GM23338 (cell line): ENCODE measurements at regions not wholly inside any gene's neighbourhood (a gene's known extent, or its start where the extent isn't known, plus 50 kb on each side); places are given as distances from the start of the nearest gene placed in this dataset.

ENCODE experiments used
- ATAC-seq: fragments of 200-7000 bp; cut with Tn5 transposase; 3 replicates; pipeline ENCODE4 v1.9.1; 2020
- DNase-seq: peaks from one replicate; pipeline ENCODE4 v3.0.0-alpha.2; 2015; ENCODE audit warnings: low spot score
- H2AFZ ChIP-seq: fragments of 200-600 bp; sonication (generic); 2 replicates; pipeline ENCODE4 v1.8.0; 2016; ENCODE audit warnings: antibody characterized with exemption, mild to moderate bottlenecking, moderate library complexity
- H3F3A ChIP-seq: fragments of 200-600 bp; sonication (generic); replicated peaks from 2 replicates; pipeline ENCODE4 v1.8.0; 2017; ENCODE audit warnings: antibody characterized with exemption, mixed run types, low read depth
- H3K27ac ChIP-seq: fragments of 200-600 bp; sonication (generic); 2 replicates; pipeline ENCODE4 v1.6.1; 2016; ENCODE audit warnings: low read depth
- H3K27me3 ChIP-seq: fragments of 200-600 bp; sonication (generic); 2 replicates; pipeline ENCODE4 v1.8.0; 2016; ENCODE audit warnings: mild to moderate bottlenecking, mixed run types, moderate library complexity; ENCODE audit not compliant: insufficient read depth
- H3K36me3 ChIP-seq: fragments of 200-600 bp; sonication (generic); 2 replicates; pipeline ENCODE4 v1.8.0; 2016; ENCODE audit warnings: mild to moderate bottlenecking; ENCODE audit not compliant: insufficient read depth
- H3K4me1 ChIP-seq: fragments of 200-600 bp; sonication (generic); 2 replicates; pipeline ENCODE4 v1.8.0; 2016; ENCODE audit warnings: mild to moderate bottlenecking, moderate library complexity; ENCODE audit not compliant: insufficient read depth
- H3K4me2 ChIP-seq: fragments of 200-600 bp; sonication (generic); 2 replicates; pipeline ENCODE4 v1.7.1; 2017; ENCODE audit warnings: mixed run types
- H3K4me3 ChIP-seq: fragments of 200-600 bp; sonication (generic); 2 replicates; pipeline ENCODE4 v1.6.1; 2016; ENCODE audit warnings: mixed run types
- H3K79me2 ChIP-seq: fragments of 200-600 bp; sonication (generic); replicated peaks from 2 replicates; pipeline ENCODE4 v1.8.0; 2017; ENCODE audit warnings: mild to moderate bottlenecking; ENCODE audit not compliant: insufficient read depth
- H3K9me2 ChIP-seq: fragments of 200-600 bp; sonication (generic); 2 replicates; pipeline ENCODE4 v1.8.0; 2017; ENCODE audit not compliant: insufficient read depth
- H4K20me1 ChIP-seq: fragments of 200-600 bp; sonication (generic); replicated peaks from 2 replicates; pipeline ENCODE4 v1.8.0; 2017; ENCODE audit warnings: mild to moderate bottlenecking; ENCODE audit not compliant: insufficient read depth
- H3K27ac Mint-ChIP-seq: 2 replicates; pipeline ENCODE4 v1.8.0; 2020; ENCODE audit warnings: inconsistent platforms, mild to moderate bottlenecking, moderate library complexity, mixed read lengths
- H3K27me3 Mint-ChIP-seq: 3 replicates; pipeline ENCODE4 v1.8.0; 2022; ENCODE audit warnings: low read depth, mild to moderate bottlenecking, moderate library complexity, mixed read lengths, inconsistent platforms; ENCODE audit not compliant: insufficient read depth, poor library complexity
- H3K36me3 Mint-ChIP-seq: 3 replicates; pipeline ENCODE4 v1.8.0; 2021; ENCODE audit warnings: low read depth, mild to moderate bottlenecking, inconsistent platforms, moderate library complexity, mixed read lengths
- H3K4me1 Mint-ChIP-seq: 3 replicates; pipeline ENCODE4 v1.8.0; 2020; ENCODE audit warnings: mild to moderate bottlenecking, inconsistent platforms, mixed read lengths
- H3K4me3 Mint-ChIP-seq: 3 replicates; pipeline ENCODE4 v1.8.0; 2021; ENCODE audit warnings: moderate library complexity, mild to moderate bottlenecking, inconsistent platforms, mixed read lengths
- H3K9me3 Mint-ChIP-seq: 3 replicates; pipeline ENCODE4 v1.8.0; 2020; ENCODE audit warnings: moderate library complexity, mild to moderate bottlenecking, inconsistent platforms, mixed read lengths
- CREB1 ChIP-seq: fragments of 250-450 bp; sonication (Bioruptor Pico); IDR thresholded peaks from 2 replicates; pipeline ENCODE4 v1.5.0; 2020; ENCODE audit warnings: low read depth, mild to moderate bottlenecking, moderate library complexity
- ETS1 ChIP-seq: IDR thresholded peaks from 2 replicates; pipeline ENCODE4 v1.6.1; 2016; ENCODE audit warnings: antibody characterized with exemption
- EZH2phosphoT487 ChIP-seq: fragments of 200-600 bp; sonication (generic); IDR thresholded peaks from one replicate; pipeline ENCODE4 v1.8.1; 2018; ENCODE audit warnings: antibody characterized with exemption; ENCODE audit not compliant: unreplicated experiment
- JUNB ChIP-seq: IDR thresholded peaks from one replicate; pipeline ENCODE4 v1.6.1; 2016; ENCODE audit warnings: antibody characterized with exemption; ENCODE audit not compliant: unreplicated experiment
- NANOG ChIP-seq: IDR thresholded peaks from 2 replicates; pipeline ENCODE4 v1.6.1; 2016; ENCODE audit warnings: antibody characterized with exemption, borderline replicate concordance
- POLR2AphosphoS5 ChIP-seq: IDR thresholded peaks from 2 replicates; pipeline ENCODE4 v1.6.1; 2016; ENCODE audit warnings: antibody characterized with exemption, low read depth
- REST ChIP-seq: IDR thresholded peaks from one replicate; pipeline ENCODE4 v1.6.1; 2018; ENCODE audit warnings: antibody characterized with exemption; ENCODE audit not compliant: unreplicated experiment
- ZNF462 ChIP-seq: fragments of 250-450 bp; sonication (Bioruptor Pico); IDR thresholded peaks from 2 replicates; pipeline ENCODE4 v1.5.0; 2020; ENCODE audit warnings: mild to moderate bottlenecking, moderate library complexity
- TF ChIP-seq, protein P1 (sequence below), 2 experiments: fragments of 200-600 bp in 1 of 2; sonication (generic) in 1 of 2; conservative IDR thresholded peaks; 2 replicates each; pipeline versions ENCODE4 v1.5.1 to v1.6.1; 2016 to 2017; ENCODE audit warnings: antibody characterized with exemption in 2 of 2, low read depth in 2 of 2, mild to moderate bottlenecking in 2 of 2, moderate library complexity in 1 of 2

DNA sequence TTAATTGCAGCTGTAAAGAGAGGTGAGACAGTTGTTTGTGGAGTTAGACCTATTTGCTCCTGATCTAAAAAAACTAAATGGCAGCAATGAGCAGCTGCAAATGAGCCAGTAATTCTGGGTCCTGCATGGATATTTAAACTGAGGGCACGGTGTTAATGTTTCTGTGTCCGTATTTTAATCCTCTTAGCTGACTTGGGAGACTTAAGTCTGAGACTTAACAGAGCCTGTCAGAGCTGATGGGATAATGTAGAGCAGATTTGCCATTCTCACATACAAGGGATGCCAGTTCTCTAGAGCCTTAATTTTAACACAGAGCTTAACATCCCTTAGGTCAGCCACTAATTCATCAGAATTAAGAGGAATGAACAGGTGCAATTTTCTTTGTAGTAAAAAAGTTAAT, 178.6 kb upstream of the PDE3A start (continued):
- TF ChIP-seq JUNB (no peak), NANOG (no peak), POLR2AphosphoS5 (no peak), REST (no peak), CREB1 (CRISPR knock-in tag) (no peak), EZH2phosphoT487 (no peak), ETS1 (no peak)
- TF ChIP-seq, protein P1, sequence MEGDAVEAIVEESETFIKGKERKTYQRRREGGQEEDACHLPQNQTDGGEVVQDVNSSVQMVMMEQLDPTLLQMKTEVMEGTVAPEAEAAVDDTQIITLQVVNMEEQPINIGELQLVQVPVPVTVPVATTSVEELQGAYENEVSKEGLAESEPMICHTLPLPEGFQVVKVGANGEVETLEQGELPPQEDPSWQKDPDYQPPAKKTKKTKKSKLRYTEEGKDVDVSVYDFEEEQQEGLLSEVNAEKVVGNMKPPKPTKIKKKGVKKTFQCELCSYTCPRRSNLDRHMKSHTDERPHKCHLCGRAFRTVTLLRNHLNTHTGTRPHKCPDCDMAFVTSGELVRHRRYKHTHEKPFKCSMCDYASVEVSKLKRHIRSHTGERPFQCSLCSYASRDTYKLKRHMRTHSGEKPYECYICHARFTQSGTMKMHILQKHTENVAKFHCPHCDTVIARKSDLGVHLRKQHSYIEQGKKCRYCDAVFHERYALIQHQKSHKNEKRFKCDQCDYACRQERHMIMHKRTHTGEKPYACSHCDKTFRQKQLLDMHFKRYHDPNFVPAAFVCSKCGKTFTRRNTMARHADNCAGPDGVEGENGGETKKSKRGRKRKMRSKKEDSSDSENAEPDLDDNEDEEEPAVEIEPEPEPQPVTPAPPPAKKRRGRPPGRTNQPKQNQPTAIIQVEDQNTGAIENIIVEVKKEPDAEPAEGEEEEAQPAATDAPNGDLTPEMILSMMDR (conservative IDR thresholded peaks at IDR 0.05; ENCODE audit: low read depth in 2 of 2), result no peak

DNA sequence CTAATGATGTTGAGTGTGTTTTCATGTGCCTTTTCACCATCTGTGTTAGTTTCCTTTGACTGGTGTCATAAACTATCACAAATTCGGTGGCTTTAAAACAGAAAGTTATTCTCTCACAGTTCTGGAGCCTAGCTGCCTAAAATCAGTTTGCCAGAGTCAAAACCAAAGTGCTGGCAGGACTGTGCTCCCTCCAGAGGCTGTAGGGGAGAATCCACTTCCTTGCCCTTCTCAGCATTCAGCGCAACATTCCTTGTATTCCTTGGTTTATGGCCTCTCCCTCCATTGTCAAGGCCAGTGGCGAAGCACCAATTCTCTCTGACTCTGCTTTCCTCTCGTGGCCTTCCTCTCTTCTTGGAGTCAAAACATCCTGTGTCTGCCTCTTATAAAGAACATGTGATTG, 174.2 kb upstream of the PDE3A start:
- Histone ChIP-seq H3K9me2 (no peaks in the 10 kb centered on the region), H3K79me2 (no peaks in the 10 kb centered on the region), H3K4me1 (no peaks in the 10 kb centered on the region), H3K27ac (no peak overlapping the region), H3F3A (no peaks in the 10 kb centered on the region), H3K4me2 (no peak overlapping the region), H4K20me1 (no peaks in the 10 kb centered on the region), H3K36me3 (no peaks in the 10 kb centered on the region), H3K27me3 (no peaks in the 10 kb centered on the region), H3K4me3 (no peak overlapping the region), H2AFZ (0 out of 2 replicates have a peak overlapping the region, but pooled peaks have one; percentile 9)
- Mint-ChIP-seq H3K27ac (no peak overlapping the region), H3K9me3 (no peaks in the 10 kb centered on the region; the same call in 2 of the 3 replicates), H3K27me3 (peaks cover 6% of the 10 kb centered on the region), H3K4me1 (no peaks in the 10 kb centered on the region; the same call in 2 of the 3 replicates), H3K36me3 (no peaks in the 10 kb centered on the region), H3K4me3 (no peak overlapping the region)
- no peak for TF ChIP-seq JUNB
- TF ChIP-seq, protein P1 (conservative IDR thresholded peaks at IDR 0.05; ENCODE audit: low read depth in 2 of 2), result peak; percentile 66 to 75
- TF ChIP-seq POLR2AphosphoS5, result no peak
- TF ChIP-seq ZNF462 (CRISPR knock-in tag), result no peak
- ATAC-seq (peak; percentile 100), DNase-seq (peak; percentile 87)
